ENCODE measurements at regions not wholly inside any gene's neighbourhood (a gene's known extent, or its start where the extent isn't known, plus 50 kb on each side); places are given as distances from the start of the nearest gene placed in this dataset.

GRCh38 chr1:191388283-191388682 lies 770.0 kb upstream of the RGS18 start:
- TF ChIP-seq CTCF (IDR thresholded peaks at IDR 0.05 in 8 of 11, conservative IDR thresholded peaks at IDR 0.05 in 3 of 11) (no peak), POLR2A (IDR thresholded peaks at IDR 0.05) (no peak)
